ENCODE measurements at regions not wholly inside any gene's neighbourhood (a gene's known extent, or its start where the extent isn't known, plus 50 kb on each side); places are given as distances from the start of the nearest gene placed in this dataset.

- TF ChIP-seq POLR2A (IDR thresholded peaks at IDR 0.05) (no peak), CTCF (IDR thresholded peaks at IDR 0.05) (no peak)
These were observed 224.3 kb downstream of the NDUFA10 start for GRCh38 chr2:239800785-239801386.

Measured in tibial nerve (tissue), 3 donors.